ENCODE measurements at regions not wholly inside any gene's neighbourhood (a gene's known extent, or its start where the extent isn't known, plus 50 kb on each side); places are given as distances from the start of the nearest gene placed in this dataset.

DNA sequence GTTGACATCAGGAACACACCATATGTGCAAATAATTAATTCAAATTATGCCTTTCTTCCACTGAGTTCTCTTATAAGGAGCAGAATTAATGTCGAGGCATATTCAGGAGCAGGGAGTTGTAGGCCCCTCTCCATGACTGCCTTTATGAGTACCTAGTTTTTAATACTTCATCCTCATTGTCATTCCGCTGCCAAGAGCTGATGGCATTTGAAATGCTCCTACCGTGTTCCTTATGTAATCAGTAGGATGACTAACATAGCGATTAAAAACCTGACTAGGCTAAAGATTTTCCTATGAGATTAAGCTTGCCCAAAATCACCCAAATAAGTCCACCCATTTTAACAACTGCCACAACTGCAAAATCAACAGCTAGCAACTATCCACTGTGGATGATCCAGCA lies 220.6 kb downstream of the DHX15 start:
- TF ChIP-seq, protein P1, sequence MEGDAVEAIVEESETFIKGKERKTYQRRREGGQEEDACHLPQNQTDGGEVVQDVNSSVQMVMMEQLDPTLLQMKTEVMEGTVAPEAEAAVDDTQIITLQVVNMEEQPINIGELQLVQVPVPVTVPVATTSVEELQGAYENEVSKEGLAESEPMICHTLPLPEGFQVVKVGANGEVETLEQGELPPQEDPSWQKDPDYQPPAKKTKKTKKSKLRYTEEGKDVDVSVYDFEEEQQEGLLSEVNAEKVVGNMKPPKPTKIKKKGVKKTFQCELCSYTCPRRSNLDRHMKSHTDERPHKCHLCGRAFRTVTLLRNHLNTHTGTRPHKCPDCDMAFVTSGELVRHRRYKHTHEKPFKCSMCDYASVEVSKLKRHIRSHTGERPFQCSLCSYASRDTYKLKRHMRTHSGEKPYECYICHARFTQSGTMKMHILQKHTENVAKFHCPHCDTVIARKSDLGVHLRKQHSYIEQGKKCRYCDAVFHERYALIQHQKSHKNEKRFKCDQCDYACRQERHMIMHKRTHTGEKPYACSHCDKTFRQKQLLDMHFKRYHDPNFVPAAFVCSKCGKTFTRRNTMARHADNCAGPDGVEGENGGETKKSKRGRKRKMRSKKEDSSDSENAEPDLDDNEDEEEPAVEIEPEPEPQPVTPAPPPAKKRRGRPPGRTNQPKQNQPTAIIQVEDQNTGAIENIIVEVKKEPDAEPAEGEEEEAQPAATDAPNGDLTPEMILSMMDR (IDR thresholded peaks at IDR 0.05; ENCODE audit: low read length), result no peak
- TF ChIP-seq EZH2 (IDR thresholded peaks at IDR 0.05; ENCODE audit: borderline replicate concordance, low read length), result no peak

All from OCI-LY1 (cell line).